ENCODE measurements at regions not wholly inside any gene's neighbourhood (a gene's known extent, or its start where the extent isn't known, plus 50 kb on each side); places are given as distances from the start of the nearest gene placed in this dataset.

- Mint-ChIP-seq H3K9me3 (ENCODE audit: low read depth) (no peaks in the 10 kb centered on the region), H3K27ac (no peak overlapping the region), H3K4me3 (no peak overlapping the region), H3K27me3 (peaks cover 35% of the 10 kb centered on the region), H3K4me1 (peaks cover 2% of the 10 kb centered on the region), H3K36me3 (ENCODE audit: low read depth) (no peaks in the 10 kb centered on the region)
- ATAC-seq = no peak
- no peak for DNase-seq
- intact Hi-C loops (cut with DNase I, micrococcal nuclease) = loop anchor here in 1 of 2 experiments (2.0 kb wide), 1 partner anchor 221 kb away; no protein-coding TSS in a partner anchor
- CTCF ChIA-PET = interaction anchor here (0.6 to 8.0 kb wide), 18 partner anchors 8 to 461 kb away, joined by 3 to 200 read pairs (median 4); no protein-coding TSS in a partner anchor
- POLR2A ChIA-PET = interaction anchor here (0.6 kb wide), 2 partner anchors 47 to 447 kb away, joined by 3 to 4 read pairs; no protein-coding TSS in a partner anchor
Measured at GRCh38 chr6:160931378-160932310, 59.9 kb upstream of the MAP3K4 start.

- ChIA-PET CTCF (interaction anchor here (0.6 to 8.0 kb wide), 3 partner anchors 37 to 441 kb away, joined by 3 to 200 read pairs (median 3); no protein-coding TSS in a partner anchor), POLR2A (no interaction called here)
- ATAC-seq (no peak), DNase-seq (no peak)
- Mint-ChIP-seq H3K36me3 (ENCODE audit: low read depth) (no peaks in the 10 kb centered on the region), H3K27me3 (peaks cover 33% of the 10 kb centered on the region), H3K4me1 (peaks cover 2% of the 10 kb centered on the region), H3K27ac (no peak overlapping the region), H3K9me3 (ENCODE audit: low read depth) (no peaks in the 10 kb centered on the region), H3K4me3 (no peak overlapping the region)
- intact Hi-C loops (cut with DNase I, micrococcal nuclease) = no loop called here
Measured at GRCh38 chr6:160933256-160933655, 58.3 kb upstream of the MAP3K4 start.

GRCh38 chr6:160934157-160934556 is 57.4 kb upstream of the MAP3K4 start:
- peaks cover 2% of the 10 kb centered on the region for H3K4me1 Mint-ChIP-seq
- no peaks in the 10 kb centered on the region for H3K9me3 Mint-ChIP-seq (ENCODE audit: low read depth)
- ChIA-PET CTCF (interaction anchor here (0.8 to 8.0 kb wide), 4 partner anchors 9 to 440 kb away, joined by 3 to 200 read pairs (median 4); no protein-coding TSS in a partner anchor), POLR2A (no interaction called here)
- H3K4me3 Mint-ChIP-seq = no peak overlapping the region
- intact Hi-C loops (cut with DNase I, micrococcal nuclease) = no loop called here
- no peaks in the 10 kb centered on the region for H3K36me3 Mint-ChIP-seq (ENCODE audit: low read depth)
- H3K27me3 Mint-ChIP-seq = peaks cover 30% of the 10 kb centered on the region
- H3K27ac Mint-ChIP-seq = no peak overlapping the region
- DNase-seq (no peak), ATAC-seq (no peak)

GRCh38 chr6:160940197-160940596 is 51.4 kb upstream of the MAP3K4 start:
- peaks cover 22% of the 10 kb centered on the region for H3K27me3 Mint-ChIP-seq
- ATAC-seq (no peak), DNase-seq (no peak)
- H3K27ac Mint-ChIP-seq = no peak overlapping the region
- H3K9me3 Mint-ChIP-seq (ENCODE audit: low read depth) = no peaks in the 10 kb centered on the region
- no peaks in the 10 kb centered on the region for H3K36me3 Mint-ChIP-seq (ENCODE audit: low read depth)
- ChIA-PET CTCF (interaction anchor here (1.1 to 1.3 kb wide), 3 partner anchors 10 to 431 kb away, joined by 3 to 5 read pairs (median 4); no protein-coding TSS in a partner anchor), POLR2A (no interaction called here)
- intact Hi-C loops (cut with DNase I, micrococcal nuclease) = no loop called here
- no peaks in the 10 kb centered on the region for H3K4me1 Mint-ChIP-seq
- H3K4me3 Mint-ChIP-seq = no peak overlapping the region

Data from activated CD4-positive, alpha-beta T cell treated with anti-CD3 and anti-CD28 coated beads for 36 hours (primary cell).